Osteoblast (primary cell): ENCODE measurements at regions not wholly inside any gene's neighbourhood (a gene's known extent, or its start where the extent isn't known, plus 50 kb on each side); places are given as distances from the start of the nearest gene placed in this dataset.

Experiments
- DNase-seq: peaks from one replicate; pipeline ENCODE4 v3.0.0; 2011; ENCODE audit warnings: low spot score, mixed read lengths; ENCODE audit not compliant: insufficient read length; ENCODE audit errors: missing footprints
- H2AFZ ChIP-seq: 2 replicates; pipeline ENCODE4 v1.6.0; 2011; ENCODE audit warnings: mild to moderate bottlenecking, low read length
- H3K27ac ChIP-seq: 2 replicates; pipeline ENCODE4 v1.5.1; 2011; ENCODE audit warnings: mild to moderate bottlenecking, low read depth, low read length, moderate library complexity
- H3K27me3 ChIP-seq: 2 replicates; pipeline ENCODE4 v1.6.0; 2012; ENCODE audit warnings: mild to moderate bottlenecking, control low read depth, inconsistent platforms, low read length, moderate library complexity; ENCODE audit not compliant: insufficient read depth
- H3K36me3 ChIP-seq: 2 replicates; pipeline ENCODE4 v1.5.1; 2011; ENCODE audit warnings: mild to moderate bottlenecking, low read length, control low read depth, moderate library complexity; ENCODE audit not compliant: insufficient read depth
- H3K4me1 ChIP-seq: 2 replicates; pipeline ENCODE4 v1.5.1; 2011; ENCODE audit warnings: mild to moderate bottlenecking, low read length, control low read depth, moderate library complexity; ENCODE audit not compliant: insufficient read depth
- H3K4me2 ChIP-seq: 2 replicates; pipeline ENCODE4 v1.6.0; 2011; ENCODE audit warnings: mild to moderate bottlenecking, low read length; ENCODE audit not compliant: insufficient read depth
- H3K4me3 ChIP-seq: fragments of 200-600 bp; sonication (generic); 3 replicates; pipeline ENCODE4 v1.5.1; 2012; ENCODE audit warnings: mild to moderate bottlenecking, low read length, inconsistent platforms; ENCODE audit not compliant: insufficient read depth
- H3K79me2 ChIP-seq: 2 replicates; pipeline ENCODE4 v1.6.0; 2012; ENCODE audit warnings: mild to moderate bottlenecking, low read length, control low read depth, inconsistent platforms; ENCODE audit not compliant: insufficient read depth
- H3K9me3 ChIP-seq: 2 replicates; pipeline ENCODE4 v1.5.1; 2011; ENCODE audit warnings: low read depth, low read length, control low read depth
- H4K20me1 ChIP-seq: 2 replicates; pipeline ENCODE4 v1.6.0; 2012; ENCODE audit warnings: mild to moderate bottlenecking, low read length, control low read depth; ENCODE audit not compliant: insufficient read depth
- CTCF ChIP-seq: IDR thresholded peaks from 2 replicates; pipeline ENCODE4 v1.5.1; 2011; ENCODE audit warnings: mild to moderate bottlenecking, low read depth, low read length, moderate library complexity; ENCODE audit errors: extremely low read depth

- H3K4me3 ChIP-seq = no peak overlapping the region
- no peaks in the 10 kb centered on the region for H3K27me3 ChIP-seq
- H3K4me1 ChIP-seq = no peaks in the 10 kb centered on the region
- no peaks in the 10 kb centered on the region for H4K20me1 ChIP-seq
- H3K27ac ChIP-seq = no peak overlapping the region
- TF ChIP-seq CTCF = no peak
- no peaks in the 10 kb centered on the region for H3K79me2 ChIP-seq
- no peak overlapping the region for H3K4me2 ChIP-seq
- no peak for DNase-seq
- H3K9me3 ChIP-seq = no peaks in the 10 kb centered on the region
- H2AFZ ChIP-seq = no peak overlapping the region
- no peaks in the 10 kb centered on the region for H3K36me3 ChIP-seq
Observed at GRCh38 chr3:76942101-76942500, 97.8 kb upstream of the ROBO2 start.

GRCh38 chr3:76943058-76943457 is 96.8 kb upstream of the ROBO2 start:
- no peaks in the 10 kb centered on the region for H3K27me3 ChIP-seq
- H3K27ac ChIP-seq = no peak overlapping the region
- H2AFZ ChIP-seq = no peak overlapping the region
- no peak for TF ChIP-seq CTCF
- H3K79me2 ChIP-seq = no peaks in the 10 kb centered on the region
- no peaks in the 10 kb centered on the region for H3K4me1 ChIP-seq
- no peaks in the 10 kb centered on the region for H3K36me3 ChIP-seq
- no peak overlapping the region for H3K4me2 ChIP-seq
- H3K9me3 ChIP-seq = no peaks in the 10 kb centered on the region
- no peaks in the 10 kb centered on the region for H4K20me1 ChIP-seq
- H3K4me3 ChIP-seq = no peak overlapping the region
- DNase-seq = no peak

GRCh38 chr3:76943671-76944070 is 96.2 kb upstream of the ROBO2 start:
- Histone ChIP-seq H4K20me1 (no peaks in the 10 kb centered on the region), H3K4me3 (no peak overlapping the region), H3K27me3 (no peaks in the 10 kb centered on the region), H2AFZ (no peak overlapping the region), H3K9me3 (no peaks in the 10 kb centered on the region), H3K4me2 (no peak overlapping the region), H3K79me2 (no peaks in the 10 kb centered on the region), H3K36me3 (no peaks in the 10 kb centered on the region), H3K4me1 (no peaks in the 10 kb centered on the region), H3K27ac (no peak overlapping the region)
- no peak for TF ChIP-seq CTCF
- DNase-seq = no peak

GRCh38 chr3:76949033-76949432 is 90.9 kb upstream of the ROBO2 start:
- H3K36me3 ChIP-seq = no peaks in the 10 kb centered on the region
- H3K79me2 ChIP-seq = no peaks in the 10 kb centered on the region
- no peak overlapping the region for H3K4me2 ChIP-seq
- no peaks in the 10 kb centered on the region for H3K27me3 ChIP-seq
- DNase-seq = no peak
- no peaks in the 10 kb centered on the region for H3K9me3 ChIP-seq
- H2AFZ ChIP-seq = no peak overlapping the region
- no peaks in the 10 kb centered on the region for H4K20me1 ChIP-seq
- no peak overlapping the region for H3K4me3 ChIP-seq
- no peaks in the 10 kb centered on the region for H3K4me1 ChIP-seq
- TF ChIP-seq CTCF = no peak
- H3K27ac ChIP-seq = no peak overlapping the region
